H1 (cell line): ENCODE measurements at regions not wholly inside any gene's neighbourhood (a gene's known extent, or its start where the extent isn't known, plus 50 kb on each side); places are given as distances from the start of the nearest gene placed in this dataset.

Source experiments
- MAFK ChIP-seq: IDR thresholded peaks from 2 replicates; pipeline ENCODE4 v1.6.1; 2012; ENCODE audit warnings: low read depth, mild to moderate bottlenecking, improper control_type of control experiment, low read length
- POLR2A ChIP-seq, 2 experiments: IDR thresholded peaks; 1 replicate in 1 of 2; 2 replicates in 1 of 2; pipeline ENCODE4 v1.6.1; 2011; ENCODE audit warnings: low read depth in 2 of 2, low read length in 2 of 2, mild to moderate bottlenecking in 2 of 2; ENCODE audit errors: control extremely low read depth in 1 of 2
- RNF2 ChIP-seq: fragments of 200-900, 300-1000 bp; sonication (generic); IDR thresholded peaks from 2 replicates; pipeline ENCODE4 v1.7.1; 2016; ENCODE audit warnings: borderline replicate concordance, low read depth, mild to moderate bottlenecking, antibody characterized with exemption, low read length; ENCODE audit not compliant: poor library complexity, severe bottlenecking; ENCODE audit errors: missing control alignments
- SIX5 ChIP-seq: IDR thresholded peaks from 2 replicates; pipeline ENCODE4 v1.6.1; 2011; ENCODE audit warnings: mild to moderate bottlenecking, low read depth, low read length
- SRF ChIP-seq: IDR thresholded peaks from 2 replicates; pipeline ENCODE4 v1.6.1; 2011; ENCODE audit warnings: mild to moderate bottlenecking, low read depth, low read length, moderate library complexity
- TF ChIP-seq, protein P1 (sequence below): IDR thresholded peaks from 2 replicates; pipeline ENCODE4 v1.6.1; 2012; ENCODE audit warnings: inconsistent platforms
- TF ChIP-seq, protein P2 (sequence below), 3 experiments: IDR thresholded peaks; 1 replicate in 2 of 3; 2 replicates in 1 of 3; pipeline versions ENCODE4 v1.5.1 to v1.6.1; 2011; ENCODE audit warnings: low read length in 3 of 3, mild to moderate bottlenecking in 3 of 3, inconsistent platforms in 2 of 3, low read depth in 1 of 3, moderate library complexity in 1 of 3; ENCODE audit not compliant: insufficient read depth in 1 of 3; ENCODE audit errors: control extremely low read depth in 1 of 3

DNA sequence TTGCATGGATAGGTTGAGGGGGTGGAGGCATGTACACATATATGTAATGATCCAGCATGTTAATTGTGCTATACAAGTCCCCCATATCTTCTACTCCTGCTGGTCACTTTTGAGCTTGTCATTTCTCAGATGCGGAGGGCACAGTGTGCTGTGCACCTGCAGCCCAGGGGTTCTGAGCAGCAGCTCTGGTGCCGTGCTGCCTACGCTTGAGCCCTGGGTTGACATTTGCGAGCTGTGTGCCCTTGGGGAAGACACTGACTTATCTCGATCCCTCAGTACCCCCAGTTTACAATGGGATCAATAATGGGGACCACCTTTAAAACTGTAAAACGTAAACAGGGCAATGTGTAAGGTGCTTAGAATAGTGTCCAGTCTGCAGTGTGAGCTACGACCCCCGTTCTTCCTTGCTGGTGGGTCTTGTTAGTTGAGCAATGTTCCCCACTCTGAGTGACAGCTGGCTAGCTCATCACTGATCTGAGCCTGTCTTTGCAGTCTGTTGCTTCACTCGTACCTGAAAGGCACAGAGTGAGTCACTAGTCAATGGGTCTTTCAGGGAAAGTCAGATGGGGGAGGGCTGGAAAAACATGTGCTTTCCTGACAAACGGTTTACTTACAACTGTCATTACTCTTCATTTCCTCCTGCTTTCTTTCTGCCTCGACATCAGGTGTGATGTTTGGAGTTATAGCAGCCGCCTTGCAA, 91.7 kb downstream of the SLC2A10 start:
- TF ChIP-seq RNF2 (no peak), MAFK (no peak), SIX5 (no peak), SRF (no peak), POLR2A (IDR thresholded peaks at IDR 0.05; ENCODE audit: control extremely low read depth in 1 of 2, low read depth in 2 of 2, low read length in 2 of 2) (no peak)
- TF ChIP-seq, protein P1, sequence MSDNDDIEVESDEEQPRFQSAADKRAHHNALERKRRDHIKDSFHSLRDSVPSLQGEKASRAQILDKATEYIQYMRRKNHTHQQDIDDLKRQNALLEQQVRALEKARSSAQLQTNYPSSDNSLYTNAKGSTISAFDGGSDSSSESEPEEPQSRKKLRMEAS = no peak
- TF ChIP-seq, protein P2, sequence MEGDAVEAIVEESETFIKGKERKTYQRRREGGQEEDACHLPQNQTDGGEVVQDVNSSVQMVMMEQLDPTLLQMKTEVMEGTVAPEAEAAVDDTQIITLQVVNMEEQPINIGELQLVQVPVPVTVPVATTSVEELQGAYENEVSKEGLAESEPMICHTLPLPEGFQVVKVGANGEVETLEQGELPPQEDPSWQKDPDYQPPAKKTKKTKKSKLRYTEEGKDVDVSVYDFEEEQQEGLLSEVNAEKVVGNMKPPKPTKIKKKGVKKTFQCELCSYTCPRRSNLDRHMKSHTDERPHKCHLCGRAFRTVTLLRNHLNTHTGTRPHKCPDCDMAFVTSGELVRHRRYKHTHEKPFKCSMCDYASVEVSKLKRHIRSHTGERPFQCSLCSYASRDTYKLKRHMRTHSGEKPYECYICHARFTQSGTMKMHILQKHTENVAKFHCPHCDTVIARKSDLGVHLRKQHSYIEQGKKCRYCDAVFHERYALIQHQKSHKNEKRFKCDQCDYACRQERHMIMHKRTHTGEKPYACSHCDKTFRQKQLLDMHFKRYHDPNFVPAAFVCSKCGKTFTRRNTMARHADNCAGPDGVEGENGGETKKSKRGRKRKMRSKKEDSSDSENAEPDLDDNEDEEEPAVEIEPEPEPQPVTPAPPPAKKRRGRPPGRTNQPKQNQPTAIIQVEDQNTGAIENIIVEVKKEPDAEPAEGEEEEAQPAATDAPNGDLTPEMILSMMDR (IDR thresholded peaks at IDR 0.05; ENCODE audit: control extremely low read depth in 1 of 3, insufficient read depth in 1 of 3, low read depth in 1 of 3, low read length in 3 of 3) = no peak
